ENCODE measurements at regions not wholly inside any gene's neighbourhood (a gene's known extent, or its start where the extent isn't known, plus 50 kb on each side); places are given as distances from the start of the nearest gene placed in this dataset.

- peaks cover 9% of the 10 kb centered on the region for H3K27me3 Mint-ChIP-seq (ENCODE audit: unreplicated experiment)
- peaks cover 31% of the 10 kb centered on the region for H3K4me1 Mint-ChIP-seq (ENCODE audit: low read depth, unreplicated experiment)
- H3K4me3 Mint-ChIP-seq (ENCODE audit: unreplicated experiment): no peak overlapping the region
- DNase-seq: no peak
- no peak for TF ChIP-seq CTCF (IDR thresholded peaks at IDR 0.05; ENCODE audit: partially characterized antibody, unreplicated experiment)
- peak overlapping the region; percentile 74 for H3K27ac Mint-ChIP-seq (ENCODE audit: unreplicated experiment)
- H3K9me3 Mint-ChIP-seq (ENCODE audit: unreplicated experiment): peaks cover 5% of the 10 kb centered on the region
- H3K36me3 Mint-ChIP-seq (ENCODE audit: unreplicated experiment): peaks cover 4% of the 10 kb centered on the region
These were observed 183.4 kb downstream of the ANKRD60 start for GRCh38 chr20:58044931-58045555.

DNA sequence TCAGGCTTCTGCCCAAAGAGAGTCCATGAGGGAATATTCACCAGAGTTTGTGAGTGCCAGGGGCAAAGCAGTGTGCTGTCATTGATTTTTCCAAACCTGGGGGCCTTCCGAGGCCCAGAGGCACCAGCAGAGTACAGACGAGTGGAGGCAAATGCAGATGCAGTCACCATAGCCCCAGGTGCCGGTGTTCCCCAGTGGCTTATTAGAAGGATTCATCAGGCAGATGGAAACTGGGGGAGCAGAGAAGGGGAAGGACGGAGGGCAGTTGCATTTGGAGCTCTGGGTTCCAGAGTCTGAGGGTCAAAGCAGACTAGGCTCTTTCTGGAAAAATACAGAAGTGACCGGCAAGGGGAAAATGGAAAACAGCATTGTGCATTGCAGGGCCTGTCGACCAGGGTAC is 184.2 kb downstream of the ANKRD60 start:
- peak; percentile 55 for DNase-seq
- Mint-ChIP-seq H3K27me3 (ENCODE audit: unreplicated experiment) (peaks cover 9% of the 10 kb centered on the region), H3K36me3 (ENCODE audit: unreplicated experiment) (peaks cover 4% of the 10 kb centered on the region), H3K27ac (ENCODE audit: unreplicated experiment) (peak overlapping the region; percentile 74), H3K9me3 (ENCODE audit: unreplicated experiment) (peaks cover 5% of the 10 kb centered on the region), H3K4me1 (ENCODE audit: low read depth, unreplicated experiment) (peaks cover 36% of the 10 kb centered on the region), H3K4me3 (ENCODE audit: unreplicated experiment) (peak overlapping the region; percentile 67)
- no peak for TF ChIP-seq CTCF (IDR thresholded peaks at IDR 0.05; ENCODE audit: partially characterized antibody, unreplicated experiment)

GRCh38 chr20:58043236-58044140 is 185.0 kb downstream of the ANKRD60 start:
- H3K36me3 Mint-ChIP-seq (ENCODE audit: unreplicated experiment): peaks cover 4% of the 10 kb centered on the region
- DNase-seq: no peak
- peaks cover 37% of the 10 kb centered on the region for H3K4me1 Mint-ChIP-seq (ENCODE audit: low read depth, unreplicated experiment)
- H3K27me3 Mint-ChIP-seq (ENCODE audit: unreplicated experiment): peaks cover 11% of the 10 kb centered on the region
- no peak overlapping the region for H3K27ac Mint-ChIP-seq (ENCODE audit: unreplicated experiment)
- H3K4me3 Mint-ChIP-seq (ENCODE audit: unreplicated experiment): peak overlapping the region; percentile 67
- no peak for TF ChIP-seq CTCF (IDR thresholded peaks at IDR 0.05; ENCODE audit: partially characterized antibody, unreplicated experiment)
- H3K9me3 Mint-ChIP-seq (ENCODE audit: unreplicated experiment): peaks cover 6% of the 10 kb centered on the region

GRCh38 chr20:58042591-58042990 is 185.9 kb downstream of the ANKRD60 start:
- no peak for TF ChIP-seq CTCF (IDR thresholded peaks at IDR 0.05; ENCODE audit: partially characterized antibody, unreplicated experiment)
- H3K27ac Mint-ChIP-seq (ENCODE audit: unreplicated experiment): no peak overlapping the region
- H3K36me3 Mint-ChIP-seq (ENCODE audit: unreplicated experiment): peaks cover 4% of the 10 kb centered on the region
- no peak for DNase-seq
- H3K27me3 Mint-ChIP-seq (ENCODE audit: unreplicated experiment): peaks cover 12% of the 10 kb centered on the region
- peak overlapping the region; percentile 70 for H3K4me3 Mint-ChIP-seq (ENCODE audit: unreplicated experiment)
- H3K4me1 Mint-ChIP-seq (ENCODE audit: low read depth, unreplicated experiment): peaks cover 37% of the 10 kb centered on the region
- H3K9me3 Mint-ChIP-seq (ENCODE audit: unreplicated experiment): peaks cover 6% of the 10 kb centered on the region

Measured in glutamatergic neuron (in vitro differentiated cells).